ENCODE measurements at regions not wholly inside any gene's neighbourhood (a gene's known extent, or its start where the extent isn't known, plus 50 kb on each side); places are given as distances from the start of the nearest gene placed in this dataset.
"Not testable (repeated sequence)": the region's sequence is repeated elsewhere in the genome, so short reads cannot be mapped to it uniquely, and the experiment has no call there.

DNA sequence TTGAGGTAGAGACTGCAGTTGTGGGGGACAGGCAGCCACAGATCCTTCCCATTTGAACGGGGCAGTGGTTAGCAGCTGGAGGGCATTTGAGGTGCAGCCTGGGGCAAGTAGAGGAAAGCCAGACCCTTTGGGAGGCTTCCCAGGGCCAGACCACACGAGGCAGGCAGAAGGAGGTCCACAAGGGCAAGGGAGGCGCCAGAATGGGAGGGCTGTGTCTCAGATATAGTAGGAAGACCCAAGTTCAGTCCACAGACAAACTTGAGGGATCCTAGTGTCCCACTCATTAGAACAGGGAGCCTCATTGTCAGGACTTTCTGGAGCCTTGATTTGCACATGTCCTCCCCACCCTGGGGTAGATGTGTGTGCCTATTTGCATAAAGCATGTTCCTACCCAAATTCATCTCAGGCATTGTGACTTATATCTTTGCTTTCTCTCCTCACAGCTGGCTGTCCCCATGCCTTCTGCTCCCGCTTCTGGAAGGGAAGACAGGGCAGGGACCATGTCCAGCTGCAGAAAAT is 166.0 kb downstream of the VEGFA start:
- no peak for DNase-seq (ENCODE audit: low read depth)

DNA sequence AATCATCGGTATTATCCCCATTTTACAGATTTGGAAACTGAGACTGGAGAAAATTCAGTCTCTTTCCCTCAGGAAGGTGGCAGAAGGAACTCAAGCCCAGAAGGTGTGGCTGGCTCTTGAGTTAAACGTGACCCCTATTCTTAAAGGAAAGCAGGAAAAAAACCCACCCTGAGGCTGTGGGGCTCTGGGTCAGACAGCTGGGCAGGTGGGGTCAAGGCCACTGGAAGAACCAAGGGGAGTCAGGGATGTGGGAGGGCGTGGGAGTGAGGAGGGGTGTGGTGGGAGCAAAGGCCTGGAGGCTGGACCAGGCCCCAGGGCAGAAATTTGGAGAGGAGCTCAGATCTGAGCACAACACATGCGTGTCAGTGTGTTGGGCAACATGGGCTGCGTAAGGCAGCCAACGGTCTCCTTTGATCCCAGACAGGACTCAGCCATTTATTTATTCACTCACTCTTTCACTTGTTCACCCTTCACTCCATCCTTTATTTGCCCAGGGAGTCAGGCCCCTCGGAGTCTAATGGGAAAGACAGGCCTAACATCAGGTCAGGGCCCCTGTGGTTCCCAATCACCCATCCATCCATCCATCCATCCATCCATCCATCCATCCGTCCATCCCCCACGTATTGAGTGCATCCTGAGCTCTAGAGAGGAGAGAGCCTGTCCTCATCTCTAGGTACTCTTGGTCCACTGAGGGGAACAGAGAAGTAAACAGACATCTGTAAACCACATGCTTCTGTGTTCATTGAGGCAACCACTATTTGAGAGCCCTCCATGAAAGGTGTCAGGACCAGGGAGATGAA is 165.0 kb downstream of the VEGFA start:
- no peak for DNase-seq (ENCODE audit: low read depth)

- no peak for DNase-seq (ENCODE audit: low read depth)
Measured at GRCh38 chr6:43934183-43934802, 164.3 kb downstream of the VEGFA start.

GRCh38 chr6:43933148-43933885 is 163.3 kb downstream of the VEGFA start:
- no peak for DNase-seq (ENCODE audit: low read depth)

- DNase-seq (ENCODE audit: low read depth) = no peak
Measured at GRCh38 chr6:43932259-43933147, 162.5 kb downstream of the VEGFA start.

DNA sequence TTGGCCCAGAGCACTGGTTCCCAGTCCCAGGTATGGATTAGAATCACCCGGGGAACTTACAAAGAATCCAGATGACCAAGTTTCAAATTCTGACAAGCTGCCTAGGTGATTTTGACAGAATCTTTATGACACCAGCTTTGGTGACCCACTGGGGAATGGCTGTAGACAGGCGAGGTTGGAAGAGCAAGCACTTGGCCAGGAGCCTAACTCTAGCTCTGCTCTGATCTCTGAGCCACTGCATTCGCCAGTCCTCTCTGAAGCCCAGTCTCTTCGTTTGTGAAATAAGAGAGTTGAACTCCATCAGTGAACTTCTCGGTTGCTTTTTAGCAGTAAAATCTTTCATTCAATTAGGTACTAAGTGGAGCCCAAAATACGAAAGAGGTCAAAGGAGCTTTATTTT is 161.2 kb downstream of the VEGFA start:
- DNase-seq (ENCODE audit: low read depth) = no peak

DNA sequence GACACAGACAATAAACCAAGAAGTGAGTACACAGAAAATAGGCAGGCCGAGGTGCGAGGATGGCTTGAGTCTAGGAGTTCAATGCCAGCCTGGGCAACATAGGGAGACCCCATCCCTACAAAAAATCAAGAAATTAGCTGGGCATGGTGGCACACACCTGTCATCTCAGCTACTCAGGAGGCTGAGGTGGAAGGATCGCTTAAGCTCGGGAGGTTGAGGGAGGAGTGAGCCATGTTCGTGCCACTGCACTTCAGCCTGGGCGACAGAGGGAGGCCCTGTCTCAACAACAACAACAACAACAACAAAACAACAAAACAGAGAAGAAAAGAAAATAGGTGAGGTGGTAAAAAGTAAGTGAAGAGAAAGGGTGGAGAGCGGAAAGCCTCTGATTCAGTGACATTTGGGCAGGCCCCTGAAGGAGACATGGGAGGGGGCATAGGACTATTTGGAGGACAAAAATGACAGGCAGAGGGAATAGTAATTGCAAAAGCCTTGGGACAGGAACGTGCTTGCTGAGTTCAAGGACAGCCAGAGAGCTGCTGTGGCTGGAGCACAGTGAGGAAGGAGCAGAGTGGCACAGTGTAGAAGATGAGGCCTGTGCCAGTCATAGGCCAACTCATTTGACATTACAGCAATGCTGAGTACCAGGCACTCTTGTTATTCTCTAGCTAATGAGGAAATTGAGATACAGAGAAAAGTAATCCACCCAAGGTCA is 160.6 kb downstream of the VEGFA start:
- no peak for DNase-seq (ENCODE audit: low read depth)

DNA sequence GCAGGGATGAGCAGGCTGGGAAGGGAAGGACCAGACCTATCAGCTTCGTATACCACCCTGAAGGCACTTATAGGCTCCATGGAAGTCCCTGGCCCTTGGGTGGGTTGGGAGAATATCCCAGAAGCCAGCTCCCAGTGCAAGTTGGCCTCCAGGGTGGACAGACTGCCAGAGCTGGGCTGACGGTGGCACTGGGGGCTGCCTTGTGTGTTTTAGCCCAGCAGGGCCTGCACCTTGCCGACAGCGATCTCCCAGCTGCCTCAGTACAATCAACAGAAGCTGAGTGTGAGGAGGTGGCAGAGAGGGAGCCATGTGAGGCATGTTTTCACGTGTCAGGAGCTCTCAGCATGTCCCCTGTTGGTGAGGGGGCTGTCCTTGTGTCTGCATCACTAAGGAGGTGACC is 159.5 kb downstream of the VEGFA start:
- DNase-seq (ENCODE audit: low read depth) = no peak

- no peak for DNase-seq (ENCODE audit: low read depth)
Measured at GRCh38 chr6:43927532-43928210, 157.7 kb downstream of the VEGFA start.

DNA sequence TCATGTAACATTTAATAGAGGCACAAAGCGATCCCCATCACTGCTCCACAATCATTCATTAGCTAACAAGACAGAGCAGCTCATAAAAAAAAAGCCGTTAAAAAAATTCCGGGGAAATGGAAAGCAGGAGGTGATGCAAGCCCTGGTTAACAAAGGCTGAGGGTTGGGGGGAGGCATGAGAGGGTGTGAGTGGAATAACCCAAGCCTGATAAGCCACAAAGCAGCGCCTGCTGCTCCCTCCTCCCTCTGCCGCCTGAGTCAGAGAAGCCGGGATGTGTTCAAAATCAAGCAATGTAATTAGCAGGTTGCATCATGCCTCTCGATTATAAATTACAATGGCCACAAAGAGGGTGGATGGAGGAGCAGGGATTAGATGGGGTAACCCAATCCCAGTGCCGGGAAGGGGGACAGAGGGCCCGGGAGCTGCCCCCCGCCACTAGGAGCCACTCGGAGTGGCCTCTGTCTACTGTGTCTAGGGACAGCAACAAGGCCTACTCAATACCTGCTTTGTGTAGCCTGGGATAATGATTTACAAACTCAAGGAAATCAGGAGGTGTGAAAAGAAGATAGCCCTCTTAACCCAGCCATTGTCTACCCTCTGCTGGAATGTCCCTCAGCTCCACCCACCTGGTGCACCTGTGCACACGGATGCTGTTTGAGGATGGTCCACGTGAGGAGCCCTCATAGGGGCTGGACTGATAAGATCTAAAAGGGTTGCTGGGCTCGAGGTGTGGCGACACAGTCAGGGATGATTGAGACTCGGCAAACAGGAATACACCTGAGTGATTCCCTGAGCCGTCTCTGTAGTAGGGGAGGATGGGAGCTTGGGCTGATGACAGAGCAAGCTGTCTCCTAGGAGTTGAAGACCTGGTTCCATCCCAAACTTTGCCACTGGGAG is 156.9 kb downstream of the VEGFA start:
- peak; percentile 98 for DNase-seq (ENCODE audit: low read depth)

DNA sequence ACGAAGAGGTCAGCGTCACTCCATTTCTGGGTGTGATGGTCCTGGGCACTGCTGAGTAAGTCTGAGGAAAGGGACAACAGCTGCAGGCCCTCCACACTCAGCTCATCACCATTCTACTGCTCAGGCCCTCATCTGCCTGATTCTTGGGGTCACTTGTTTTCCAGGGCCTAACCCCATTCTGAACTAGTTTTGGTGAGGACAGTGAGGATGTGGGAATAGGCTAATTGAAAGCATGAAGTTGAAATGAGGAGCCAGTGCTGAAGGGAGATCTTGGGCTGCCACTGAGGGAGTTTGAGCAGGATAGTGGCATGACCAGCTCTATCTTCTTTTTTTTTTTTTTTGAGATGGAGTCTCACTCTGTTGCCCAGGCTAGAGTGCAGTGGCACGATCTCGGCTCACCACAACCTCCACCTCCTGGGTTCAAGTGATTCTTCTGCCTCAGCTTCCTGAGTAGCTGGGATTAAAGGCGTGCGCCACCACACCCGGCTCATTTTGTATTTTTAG is 155.7 kb downstream of the VEGFA start:
- not testable (repeated sequence) for DNase-seq (ENCODE audit: low read depth)

DNA sequence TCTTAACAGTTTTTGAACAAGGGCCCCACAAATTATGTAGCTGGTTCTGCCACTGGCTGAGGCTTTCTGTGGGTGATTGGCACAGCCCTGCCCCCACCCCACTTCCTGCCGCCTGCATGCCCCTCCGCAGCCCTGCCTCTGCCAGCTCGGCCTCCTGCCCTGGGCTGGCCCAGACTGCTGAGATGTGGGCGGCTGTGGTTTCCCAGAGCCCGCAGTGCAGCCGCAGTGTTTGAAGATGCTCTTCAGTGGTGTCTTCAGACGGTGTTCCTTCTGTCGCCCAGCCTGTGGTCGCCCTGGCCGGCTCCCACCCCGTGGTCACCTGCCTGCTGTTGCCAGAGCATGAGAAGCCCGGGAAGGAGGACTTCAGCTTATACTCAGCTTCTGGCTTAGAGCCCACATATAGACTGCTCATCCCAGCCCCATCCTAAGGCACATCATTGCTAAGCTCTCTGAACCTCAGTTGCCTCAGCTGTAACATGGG is 154.3 kb downstream of the VEGFA start:
- no peak for DNase-seq (ENCODE audit: low read depth)

DNA sequence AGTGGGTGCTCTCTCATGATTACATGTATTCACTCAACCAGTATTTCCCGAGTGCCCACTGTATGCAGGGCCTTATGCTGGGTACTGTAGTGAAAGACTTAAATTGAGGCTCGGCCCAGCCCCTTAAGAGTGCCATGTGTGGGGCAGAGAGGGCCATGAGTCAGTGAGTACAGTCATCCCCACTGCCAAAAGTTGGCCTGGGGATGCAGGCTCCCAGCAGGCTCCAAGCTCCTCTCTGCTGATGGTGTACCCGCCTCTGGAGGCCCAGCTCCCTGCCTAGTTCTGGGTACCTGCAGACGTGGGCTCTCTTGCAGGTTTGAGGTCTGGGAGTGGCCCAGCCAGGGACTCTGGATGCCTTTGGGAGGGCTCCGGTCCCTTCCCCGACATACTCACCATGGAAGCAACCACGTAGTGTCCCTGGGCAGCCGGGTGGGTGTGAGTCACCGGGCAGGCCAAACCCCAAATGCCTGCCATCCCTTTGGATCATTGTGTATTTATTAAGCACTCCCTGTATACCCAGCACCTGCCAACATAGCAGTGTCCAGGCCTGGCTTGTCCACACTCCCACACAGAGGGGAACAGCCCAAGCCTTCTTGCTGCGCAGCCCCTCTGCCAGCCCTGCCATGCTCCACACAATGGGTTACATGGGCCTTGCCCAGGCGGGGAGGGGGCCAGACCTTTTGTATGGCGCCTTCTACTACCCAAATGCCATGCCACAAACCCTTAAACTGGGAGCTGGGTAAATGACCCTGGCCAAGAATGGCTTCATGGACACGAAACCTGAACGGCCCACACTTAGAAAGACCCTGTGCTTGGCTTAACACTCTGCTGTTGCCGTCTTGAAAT is 153.6 kb downstream of the VEGFA start:
- DNase-seq (ENCODE audit: low read depth) = peak; percentile 73

- no peak for DNase-seq (ENCODE audit: low read depth)
Measured at GRCh38 chr6:43922426-43923375, 152.7 kb downstream of the VEGFA start.

DNA sequence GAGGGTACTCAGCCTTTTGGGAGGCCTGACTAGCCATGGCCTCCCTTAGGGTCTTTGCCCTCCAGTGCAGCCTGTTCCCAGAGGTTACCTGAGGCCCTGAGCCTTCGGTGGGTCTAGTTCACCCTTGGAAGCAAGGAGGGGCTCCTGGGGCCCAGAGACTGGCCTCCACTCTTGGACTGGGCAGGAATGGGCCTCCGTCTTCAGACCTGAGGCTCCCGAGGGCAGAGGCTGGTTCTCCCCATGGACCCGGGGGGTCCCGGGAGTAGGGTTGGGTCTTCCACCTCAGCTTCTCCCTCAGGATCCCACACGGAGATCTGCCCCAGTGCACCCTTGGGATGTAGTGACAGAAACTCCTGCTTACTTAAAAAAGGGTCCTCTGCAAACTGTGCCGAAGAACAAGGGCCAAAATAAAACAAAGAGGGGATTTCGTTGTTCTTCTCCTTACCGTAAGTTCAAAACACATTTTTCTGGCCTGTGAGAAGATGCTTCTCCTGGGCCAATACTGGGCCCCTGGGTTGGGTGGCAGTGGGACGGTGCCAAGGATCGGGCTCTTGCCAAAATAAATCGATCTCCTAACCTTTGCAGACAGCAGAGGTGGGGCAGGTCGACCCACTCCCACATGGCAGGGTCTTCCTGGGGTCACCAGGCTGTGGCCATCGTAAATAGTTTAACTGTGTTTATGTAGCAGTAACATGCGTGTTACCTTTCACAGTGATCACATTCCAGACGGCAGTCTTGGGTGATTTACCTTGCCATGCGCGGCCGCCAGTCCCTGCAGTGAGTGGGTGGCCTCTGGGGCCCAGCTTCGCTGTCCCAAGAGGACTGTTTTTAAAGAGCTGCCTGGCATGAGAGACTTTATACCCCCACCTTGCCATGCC is 151.8 kb downstream of the VEGFA start:
- DNase-seq (ENCODE audit: low read depth) = no peak

GRCh38 chr6:43921039-43921438 is 151.0 kb downstream of the VEGFA start:
- DNase-seq (ENCODE audit: low read depth) = no peak
